ENCODE measurements at regions not wholly inside any gene's neighbourhood (a gene's known extent, or its start where the extent isn't known, plus 50 kb on each side); places are given as distances from the start of the nearest gene placed in this dataset.

DNA sequence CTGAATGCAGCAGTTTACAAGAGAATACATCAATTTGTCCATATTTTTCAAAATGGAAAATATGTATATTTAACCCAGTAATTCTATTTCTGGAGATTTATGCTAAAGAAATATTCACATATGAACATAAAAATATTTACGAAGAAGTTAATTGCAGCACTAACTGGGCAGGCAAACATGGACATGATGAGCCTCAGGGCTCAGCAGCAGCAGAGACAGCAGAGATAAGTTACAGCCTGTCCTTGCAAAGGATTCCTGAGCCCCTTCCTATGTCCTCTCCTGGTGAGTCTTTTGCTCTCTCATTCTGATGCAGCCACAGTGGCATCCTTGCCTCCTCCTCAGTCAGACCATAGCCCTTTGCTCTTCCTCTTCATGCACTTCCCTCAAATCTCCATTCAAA is 680.6 kb upstream of the CPEB2 start:
- intact Hi-C loops (cut with DNase I) = no loop called here
- Histone ChIP-seq H3K36me3 (no peaks in the 10 kb centered on the region), H3K4me3 (no peak overlapping the region), H3K4me1 (no peaks in the 10 kb centered on the region), H3K27ac (no peak overlapping the region), H3K9me3 (no peaks in the 10 kb centered on the region), H3K27me3 (no peaks in the 10 kb centered on the region)
- 44% methylated on average over 1 of the region's 1 CpG for WGBS (ENCODE audit: insufficient coverage, low coverage, low lambda C conversion rate, missing lambda C conversion rate)
- ATAC-seq (no peak), DNase-seq (no peak)
- TF ChIP-seq POLR2A (IDR thresholded peaks at IDR 0.05) = no peak
- TF ChIP-seq, protein P1, sequence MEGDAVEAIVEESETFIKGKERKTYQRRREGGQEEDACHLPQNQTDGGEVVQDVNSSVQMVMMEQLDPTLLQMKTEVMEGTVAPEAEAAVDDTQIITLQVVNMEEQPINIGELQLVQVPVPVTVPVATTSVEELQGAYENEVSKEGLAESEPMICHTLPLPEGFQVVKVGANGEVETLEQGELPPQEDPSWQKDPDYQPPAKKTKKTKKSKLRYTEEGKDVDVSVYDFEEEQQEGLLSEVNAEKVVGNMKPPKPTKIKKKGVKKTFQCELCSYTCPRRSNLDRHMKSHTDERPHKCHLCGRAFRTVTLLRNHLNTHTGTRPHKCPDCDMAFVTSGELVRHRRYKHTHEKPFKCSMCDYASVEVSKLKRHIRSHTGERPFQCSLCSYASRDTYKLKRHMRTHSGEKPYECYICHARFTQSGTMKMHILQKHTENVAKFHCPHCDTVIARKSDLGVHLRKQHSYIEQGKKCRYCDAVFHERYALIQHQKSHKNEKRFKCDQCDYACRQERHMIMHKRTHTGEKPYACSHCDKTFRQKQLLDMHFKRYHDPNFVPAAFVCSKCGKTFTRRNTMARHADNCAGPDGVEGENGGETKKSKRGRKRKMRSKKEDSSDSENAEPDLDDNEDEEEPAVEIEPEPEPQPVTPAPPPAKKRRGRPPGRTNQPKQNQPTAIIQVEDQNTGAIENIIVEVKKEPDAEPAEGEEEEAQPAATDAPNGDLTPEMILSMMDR (IDR thresholded peaks at IDR 0.05) = no peak

DNA sequence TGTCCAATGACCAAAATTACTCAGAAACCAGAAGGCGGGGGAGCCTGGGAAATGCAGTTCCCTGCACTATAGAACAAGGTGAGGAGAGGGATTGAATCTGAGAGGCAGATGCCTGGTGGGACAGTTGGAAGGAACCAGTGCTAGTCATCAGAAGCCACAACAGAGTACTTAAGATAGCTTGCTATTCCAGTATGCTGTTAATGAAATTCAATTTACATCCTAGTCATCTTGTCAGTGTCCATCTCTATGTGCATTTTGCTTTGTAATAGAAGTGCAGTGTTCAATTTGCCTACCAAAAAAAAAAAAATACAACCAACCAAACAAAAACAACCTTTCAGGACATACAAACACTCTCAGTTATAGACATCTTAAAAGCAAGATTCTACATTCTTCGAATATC is 679.1 kb upstream of the CPEB2 start:
- no peak for DNase-seq
- H3K27ac ChIP-seq = no peak overlapping the region
- no peaks in the 10 kb centered on the region for H3K27me3 ChIP-seq
- ATAC-seq = no peak
- 66% methylated on average over 2 of the region's 2 CpGs for WGBS (ENCODE audit: insufficient coverage, low coverage, low lambda C conversion rate, missing lambda C conversion rate)
- H3K36me3 ChIP-seq = no peaks in the 10 kb centered on the region
- TF ChIP-seq POLR2A (IDR thresholded peaks at IDR 0.05) = no peak
- TF ChIP-seq, protein P1 (IDR thresholded peaks at IDR 0.05) = no peak
- no peaks in the 10 kb centered on the region for H3K9me3 ChIP-seq
- no peak overlapping the region for H3K4me3 ChIP-seq
- H3K4me1 ChIP-seq = no peaks in the 10 kb centered on the region
- intact Hi-C loops (cut with DNase I) = no loop called here

DNA sequence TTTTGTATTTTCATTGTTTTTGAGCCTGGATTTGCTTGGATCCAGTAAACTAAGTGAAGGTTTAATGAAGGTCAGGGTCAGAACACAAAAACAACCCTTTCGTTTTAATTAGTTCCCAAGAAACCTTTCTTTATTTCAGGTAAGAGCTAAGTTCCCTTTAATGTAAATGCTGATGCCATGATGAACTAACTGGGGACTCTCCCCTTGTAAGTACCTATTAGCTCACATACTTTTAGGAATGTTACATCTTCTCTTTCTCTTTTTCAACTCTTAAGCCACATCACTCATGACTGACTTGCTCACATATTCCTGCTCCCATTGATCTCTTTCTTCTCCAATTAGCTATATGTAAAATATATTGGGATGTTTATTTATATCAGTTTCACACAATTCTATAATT is 673.1 kb upstream of the CPEB2 start:
- Histone ChIP-seq H3K4me3 (no peak overlapping the region), H3K4me1 (no peaks in the 10 kb centered on the region), H3K9me3 (no peaks in the 10 kb centered on the region), H3K27me3 (no peaks in the 10 kb centered on the region), H3K27ac (no peak overlapping the region), H3K36me3 (no peaks in the 10 kb centered on the region)
- no peak for ATAC-seq
- intact Hi-C loops (cut with DNase I) = no loop called here
- no peak for DNase-seq
- 63% methylated on average over 1 of the region's 1 CpG for WGBS (ENCODE audit: insufficient coverage, low coverage, low lambda C conversion rate, missing lambda C conversion rate)
- no peak for TF ChIP-seq POLR2A (IDR thresholded peaks at IDR 0.05)

DNA sequence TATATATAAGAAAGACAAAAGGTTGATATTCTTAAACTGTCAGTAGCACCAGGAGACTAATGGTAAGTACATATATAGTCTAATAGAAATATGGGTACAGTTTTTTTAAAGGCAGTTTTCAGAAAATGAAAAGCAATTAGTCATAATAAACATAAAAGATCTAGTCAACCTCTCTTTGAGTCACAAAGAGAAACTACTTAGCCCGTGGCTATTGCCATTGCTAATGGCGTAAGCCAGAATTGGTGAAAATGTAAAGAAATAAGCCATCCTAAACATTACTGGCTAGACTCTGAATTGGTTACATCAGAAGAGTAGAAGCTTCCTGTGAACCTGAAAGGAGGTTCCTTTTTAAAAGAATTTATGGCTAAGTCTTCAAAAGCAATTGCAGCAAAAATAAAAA is 668.7 kb upstream of the CPEB2 start:
- WGBS (ENCODE audit: insufficient coverage, low coverage, low lambda C conversion rate, missing lambda C conversion rate) = 59% methylated on average over 2 of the region's 2 CpGs
- no peak overlapping the region for H3K27ac ChIP-seq
- TF ChIP-seq POLR2A (IDR thresholded peaks at IDR 0.05) = no peak
- TF ChIP-seq, protein P1 (IDR thresholded peaks at IDR 0.05) = no peak
- intact Hi-C loops (cut with DNase I) = no loop called here
- H3K4me1 ChIP-seq = no peaks in the 10 kb centered on the region
- no peaks in the 10 kb centered on the region for H3K9me3 ChIP-seq
- H3K4me3 ChIP-seq = no peak overlapping the region
- H3K36me3 ChIP-seq = no peaks in the 10 kb centered on the region
- H3K27me3 ChIP-seq = no peaks in the 10 kb centered on the region
- ATAC-seq = no peak
- DNase-seq = no peak

DNA sequence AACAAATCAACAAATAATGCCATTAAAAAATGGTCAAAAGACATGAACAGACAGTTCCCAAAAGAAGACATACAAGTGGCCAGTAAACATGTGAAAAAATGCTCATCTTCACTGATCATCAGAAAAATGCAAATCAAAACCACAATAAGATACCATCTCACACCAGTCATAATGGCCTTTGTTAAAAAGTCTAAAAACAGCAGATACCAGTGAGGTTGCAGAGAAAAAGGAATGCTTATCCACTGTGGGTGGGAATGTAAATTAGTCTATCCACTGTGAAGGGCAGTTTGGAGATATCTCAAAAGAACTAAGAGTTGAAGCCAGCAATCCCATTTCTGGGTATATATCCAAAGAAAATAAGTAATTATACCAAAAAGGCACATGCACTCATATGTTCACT is 668.1 kb upstream of the CPEB2 start:
- TF ChIP-seq POLR2A (IDR thresholded peaks at IDR 0.05) = no peak
- TF ChIP-seq, protein P1 (IDR thresholded peaks at IDR 0.05) = no peak
- Histone ChIP-seq H3K4me1 (no peaks in the 10 kb centered on the region), H3K4me3 (no peak overlapping the region), H3K27ac (no peak overlapping the region), H3K27me3 (no peaks in the 10 kb centered on the region), H3K36me3 (no peaks in the 10 kb centered on the region), H3K9me3 (no peaks in the 10 kb centered on the region)
- intact Hi-C loops (cut with DNase I) = no loop called here
- DNase-seq = no peak
- ATAC-seq = no peak
